HL-60 (cell line): ENCODE measurements at regions not wholly inside any gene's neighbourhood (a gene's known extent, or its start where the extent isn't known, plus 50 kb on each side); places are given as distances from the start of the nearest gene placed in this dataset.

Experiments used
- SPI1 ChIP-seq: IDR thresholded peaks from 2 replicates; pipeline ENCODE4 v1.6.1; 2012; ENCODE audit warnings: low read depth, mild to moderate bottlenecking, borderline replicate concordance
- TF ChIP-seq, protein P1 (sequence below): IDR thresholded peaks from one replicate; pipeline ENCODE4 v1.5.1; 2011; ENCODE audit warnings: low read length, control low read depth, inconsistent platforms; ENCODE audit not compliant: insufficient read depth

GRCh38 chr10:125369382-125370326 lies 209.3 kb upstream of the CTBP2 start:
- TF ChIP-seq, protein P1, sequence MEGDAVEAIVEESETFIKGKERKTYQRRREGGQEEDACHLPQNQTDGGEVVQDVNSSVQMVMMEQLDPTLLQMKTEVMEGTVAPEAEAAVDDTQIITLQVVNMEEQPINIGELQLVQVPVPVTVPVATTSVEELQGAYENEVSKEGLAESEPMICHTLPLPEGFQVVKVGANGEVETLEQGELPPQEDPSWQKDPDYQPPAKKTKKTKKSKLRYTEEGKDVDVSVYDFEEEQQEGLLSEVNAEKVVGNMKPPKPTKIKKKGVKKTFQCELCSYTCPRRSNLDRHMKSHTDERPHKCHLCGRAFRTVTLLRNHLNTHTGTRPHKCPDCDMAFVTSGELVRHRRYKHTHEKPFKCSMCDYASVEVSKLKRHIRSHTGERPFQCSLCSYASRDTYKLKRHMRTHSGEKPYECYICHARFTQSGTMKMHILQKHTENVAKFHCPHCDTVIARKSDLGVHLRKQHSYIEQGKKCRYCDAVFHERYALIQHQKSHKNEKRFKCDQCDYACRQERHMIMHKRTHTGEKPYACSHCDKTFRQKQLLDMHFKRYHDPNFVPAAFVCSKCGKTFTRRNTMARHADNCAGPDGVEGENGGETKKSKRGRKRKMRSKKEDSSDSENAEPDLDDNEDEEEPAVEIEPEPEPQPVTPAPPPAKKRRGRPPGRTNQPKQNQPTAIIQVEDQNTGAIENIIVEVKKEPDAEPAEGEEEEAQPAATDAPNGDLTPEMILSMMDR = no peak
- no peak for TF ChIP-seq SPI1
